ENCODE measurements at regions not wholly inside any gene's neighbourhood (a gene's known extent, or its start where the extent isn't known, plus 50 kb on each side); places are given as distances from the start of the nearest gene placed in this dataset.

DNA sequence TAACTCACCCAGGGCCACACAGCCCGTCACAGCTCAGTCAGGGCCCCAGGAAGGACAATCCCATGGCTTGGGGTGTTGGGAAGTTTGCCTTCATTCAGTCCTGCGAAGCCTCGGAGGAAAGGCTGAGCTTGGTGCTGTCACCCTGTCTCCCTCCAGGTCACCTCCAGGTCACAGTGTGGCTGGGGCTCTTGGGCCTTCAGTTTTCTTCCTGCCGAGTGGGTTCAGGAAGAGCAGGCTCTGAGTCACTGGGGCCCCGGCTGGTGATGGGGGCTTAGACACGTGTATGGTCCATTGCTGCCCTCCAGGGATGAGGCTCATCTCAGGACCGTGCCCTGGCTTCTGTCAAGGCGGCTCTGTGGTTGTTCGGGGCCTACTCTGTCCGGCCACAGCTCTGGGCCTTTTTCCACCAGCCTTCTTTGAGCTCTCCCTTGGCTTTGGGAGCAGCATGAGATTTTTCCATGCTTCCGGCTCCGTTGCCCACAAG, 118.6 kb downstream of the INHBB start:
- TF ChIP-seq, protein P1, sequence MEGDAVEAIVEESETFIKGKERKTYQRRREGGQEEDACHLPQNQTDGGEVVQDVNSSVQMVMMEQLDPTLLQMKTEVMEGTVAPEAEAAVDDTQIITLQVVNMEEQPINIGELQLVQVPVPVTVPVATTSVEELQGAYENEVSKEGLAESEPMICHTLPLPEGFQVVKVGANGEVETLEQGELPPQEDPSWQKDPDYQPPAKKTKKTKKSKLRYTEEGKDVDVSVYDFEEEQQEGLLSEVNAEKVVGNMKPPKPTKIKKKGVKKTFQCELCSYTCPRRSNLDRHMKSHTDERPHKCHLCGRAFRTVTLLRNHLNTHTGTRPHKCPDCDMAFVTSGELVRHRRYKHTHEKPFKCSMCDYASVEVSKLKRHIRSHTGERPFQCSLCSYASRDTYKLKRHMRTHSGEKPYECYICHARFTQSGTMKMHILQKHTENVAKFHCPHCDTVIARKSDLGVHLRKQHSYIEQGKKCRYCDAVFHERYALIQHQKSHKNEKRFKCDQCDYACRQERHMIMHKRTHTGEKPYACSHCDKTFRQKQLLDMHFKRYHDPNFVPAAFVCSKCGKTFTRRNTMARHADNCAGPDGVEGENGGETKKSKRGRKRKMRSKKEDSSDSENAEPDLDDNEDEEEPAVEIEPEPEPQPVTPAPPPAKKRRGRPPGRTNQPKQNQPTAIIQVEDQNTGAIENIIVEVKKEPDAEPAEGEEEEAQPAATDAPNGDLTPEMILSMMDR (IDR thresholded peaks at IDR 0.05), result no peak
- no peak for TF ChIP-seq POLR2A (IDR thresholded peaks at IDR 0.05)
- no peak for TF ChIP-seq POLR2AphosphoS5 (IDR thresholded peaks at IDR 0.05)
